ENCODE measurements at regions not wholly inside any gene's neighbourhood (a gene's known extent, or its start where the extent isn't known, plus 50 kb on each side); places are given as distances from the start of the nearest gene placed in this dataset.
"Not testable (repeated sequence)": the region's sequence is repeated elsewhere in the genome, so short reads cannot be mapped to it uniquely, and the experiment has no call there.

GRCh38 chr10:15921423-15921945 is 61.2 kb upstream of the MINDY3 start:
- POLR2A ChIA-PET; CTCF ChIA-PET; DNase-seq (ENCODE audit: extremely low spot score): not testable (repeated sequence)

DNA sequence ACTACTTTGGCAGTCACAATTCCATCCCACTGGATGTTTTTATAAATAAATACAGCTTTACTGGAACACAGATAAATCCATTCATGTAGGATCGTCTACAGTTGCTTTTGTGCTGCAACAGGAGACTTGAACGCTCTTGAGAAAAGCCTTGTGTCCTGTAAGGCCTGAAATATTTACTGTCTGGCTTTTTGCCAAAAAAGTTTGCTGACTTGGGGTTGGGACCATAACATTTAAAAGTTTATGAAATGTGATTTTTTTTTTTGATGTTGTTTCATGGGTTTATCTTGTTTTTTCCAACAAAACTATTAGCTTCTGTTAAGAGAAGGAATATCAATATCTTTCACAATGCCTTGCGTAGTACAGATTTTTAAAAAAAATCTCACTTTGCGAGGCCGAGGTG is 71.1 kb upstream of the MINDY3 start:
- ChIA-PET POLR2A (no interaction called here), CTCF (no interaction called here)
- TF ChIP-seq CTCF (IDR thresholded peaks at IDR 0.05; ENCODE audit: control extremely low read depth, extremely low read depth, low read depth, missing control alignments) = no peak
- no peak for DNase-seq (ENCODE audit: extremely low spot score)

GRCh38 chr10:15939543-15939942 is 79.2 kb upstream of the MINDY3 start:
- DNase-seq (ENCODE audit: extremely low spot score); CTCF ChIA-PET; POLR2A ChIA-PET: not testable (repeated sequence)

- no peak for DNase-seq (ENCODE audit: extremely low spot score)
- TF ChIP-seq CTCF (IDR thresholded peaks at IDR 0.05; ENCODE audit: control extremely low read depth, extremely low read depth, low read depth, missing control alignments) = no peak
- CTCF ChIA-PET = interaction anchor here (1.0 to 1.3 kb wide), 3 partner anchors 41 to 296 kb away, joined by 3 read pairs; no protein-coding TSS in a partner anchor
- POLR2A ChIA-PET = no interaction called here
These were observed 83.1 kb upstream of the MINDY3 start for GRCh38 chr10:15943426-15943825.

- ChIA-PET POLR2A (no interaction called here), CTCF (no interaction called here)
- DNase-seq (ENCODE audit: extremely low spot score) = no peak
These were observed 93.9 kb upstream of the MINDY3 start for GRCh38 chr10:15954188-15954587.

GRCh38 chr10:15960277-15960676 is 100.0 kb upstream of the MINDY3 start:
- ChIA-PET POLR2A (no interaction called here), CTCF (no interaction called here)
- no peak for TF ChIP-seq CTCF (IDR thresholded peaks at IDR 0.05; ENCODE audit: control extremely low read depth, extremely low read depth, low read depth, missing control alignments)
- DNase-seq (ENCODE audit: extremely low spot score) = no peak

More at GRCh38 chr10:15954188-15954587, 93.9 kb upstream of the MINDY3 start:
- TF ChIP-seq CTCF (IDR thresholded peaks at IDR 0.05; ENCODE audit: control extremely low read depth, extremely low read depth, low read depth, missing control alignments) = no peak

GRCh38 chr10:15972736-15973135 is 112.4 kb upstream of the MINDY3 start:
- CTCF ChIA-PET = interaction anchor here (1.3 kb wide), 1 partner anchor 18 kb away, joined by 4 read pairs; no protein-coding TSS in a partner anchor
- not testable (repeated sequence) for DNase-seq (ENCODE audit: extremely low spot score)

GRCh38 chr10:15985690-15986089 is 125.4 kb upstream of the MINDY3 start:
- TF ChIP-seq CTCF (IDR thresholded peaks at IDR 0.05; ENCODE audit: control extremely low read depth, extremely low read depth, low read depth, missing control alignments) = no peak
- CTCF ChIA-PET = no interaction called here
- DNase-seq (ENCODE audit: extremely low spot score) = no peak
- POLR2A ChIA-PET = no interaction called here

More at GRCh38 chr10:15972736-15973135, 112.4 kb upstream of the MINDY3 start:
- POLR2A ChIA-PET = not testable (repeated sequence)

Measured in GM10248 (cell line).